Epithelial cell of proximal tubule (primary cell): ENCODE measurements at regions not wholly inside any gene's neighbourhood (a gene's known extent, or its start where the extent isn't known, plus 50 kb on each side); places are given as distances from the start of the nearest gene placed in this dataset.
"Not testable (repeated sequence)": the region's sequence is repeated elsewhere in the genome, so short reads cannot be mapped to it uniquely, and the experiment has no call there.

Experiments used
- DNase-seq: peaks from one replicate; pipeline ENCODE4 v3.0.0-alpha.2; 2011; ENCODE audit warnings: low read depth
- H3K4me3 ChIP-seq: 2 replicates; pipeline ENCODE4 v1.5.1; 2011; ENCODE audit warnings: low read depth, mild to moderate bottlenecking, low read length
- CTCF ChIP-seq: conservative IDR thresholded peaks from 2 replicates; pipeline ENCODE4 v1.5.1; 2012; ENCODE audit warnings: low read depth, mild to moderate bottlenecking, low read length

- no peak for DNase-seq
- TF ChIP-seq CTCF, result no peak
- no peak overlapping the region for H3K4me3 ChIP-seq
Observed at GRCh38 chr6:25205629-25206028, 73.5 kb upstream of the CARMIL1 start.

- H3K4me3 ChIP-seq, DNase-seq: not testable (repeated sequence)
Observed at GRCh38 chr6:25207453-25208155, 71.6 kb upstream of the CARMIL1 start.

GRCh38 chr6:25215881-25216280 lies 63.3 kb upstream of the CARMIL1 start:
- no peak overlapping the region for H3K4me3 ChIP-seq
- no peak for DNase-seq
- TF ChIP-seq CTCF, result no peak

GRCh38 chr6:25217302-25217701 lies 61.9 kb upstream of the CARMIL1 start:
- no peak for TF ChIP-seq CTCF
- H3K4me3 ChIP-seq, result no peak overlapping the region
- DNase-seq, result no peak

- H3K4me3 ChIP-seq, result no peak overlapping the region
- DNase-seq, result no peak
- TF ChIP-seq CTCF, result no peak
Observed at GRCh38 chr6:25217829-25218228, 61.3 kb upstream of the CARMIL1 start.

GRCh38 chr6:25218346-25218745 lies 60.8 kb upstream of the CARMIL1 start:
- no peak overlapping the region for H3K4me3 ChIP-seq
- no peak for TF ChIP-seq CTCF
- DNase-seq, result no peak

GRCh38 chr6:25219216-25219916 lies 59.8 kb upstream of the CARMIL1 start:
- TF ChIP-seq CTCF, result no peak
- no peak for DNase-seq
- H3K4me3 ChIP-seq, result no peak overlapping the region
